Smooth muscle cell (in vitro differentiated cells): ENCODE measurements at regions not wholly inside any gene's neighbourhood (a gene's known extent, or its start where the extent isn't known, plus 50 kb on each side); places are given as distances from the start of the nearest gene placed in this dataset.

Experiments used
- DNase-seq: peaks from one replicate; lab custom pipeline; 2025; ENCODE audit not compliant: unreplicated experiment; lab: John Stamatoyannopoulos, UW
- H2AFZ ChIP-seq: fragments of 200-600 bp; sonication (generic); 2 replicates; pipeline ENCODE4 v1.6.0; 2016; ENCODE audit warnings: antibody characterized with exemption, low read depth, mild to moderate bottlenecking
- H3F3A ChIP-seq: fragments of 200-600 bp; sonication (generic); 2 replicates; pipeline ENCODE4 v1.6.0; 2017; ENCODE audit warnings: antibody characterized with exemption, low read depth
- H3K27ac ChIP-seq: fragments of 200-600 bp; sonication (generic); 2 replicates; pipeline ENCODE4 v1.5.1; 2016; ENCODE audit warnings: low read depth, mild to moderate bottlenecking
- H3K27me3 ChIP-seq: fragments of 200-600 bp; sonication (generic); 2 replicates; pipeline ENCODE4 v1.6.1; 2016; ENCODE audit warnings: low read depth, mild to moderate bottlenecking
- H3K36me3 ChIP-seq: fragments of 200-600 bp; sonication (generic); 2 replicates; pipeline ENCODE4 v1.5.1; 2016; ENCODE audit warnings: low read depth
- H3K4me1 ChIP-seq: fragments of 200-600 bp; sonication (generic); 2 replicates; pipeline ENCODE4 v1.5.1; 2016; ENCODE audit warnings: low read depth
- H3K4me2 ChIP-seq: fragments of 200-600 bp; sonication (generic); 2 replicates; pipeline ENCODE4 v1.6.0; 2016; ENCODE audit warnings: mild to moderate bottlenecking
- H3K4me3 ChIP-seq: fragments of 200-600 bp; sonication (generic); 2 replicates; pipeline ENCODE4 v1.5.1; 2016; ENCODE audit warnings: mild to moderate bottlenecking
- H3K79me2 ChIP-seq: fragments of 200-600 bp; sonication (generic); 2 replicates; pipeline ENCODE4 v1.6.0; 2016; ENCODE audit warnings: low read depth, mild to moderate bottlenecking
- H3K9ac ChIP-seq: fragments of 200-600 bp; sonication (generic); 2 replicates; pipeline ENCODE4 v1.6.0; 2016; ENCODE audit warnings: low read depth
- H3K9me3 ChIP-seq: fragments of 200-600 bp; sonication (generic); replicated peaks from 2 replicates; pipeline ENCODE4 v1.5.1; 2016; ENCODE audit warnings: low read depth
- H4K20me1 ChIP-seq: fragments of 200-600 bp; sonication (generic); 2 replicates; pipeline ENCODE4 v1.6.0; 2016; ENCODE audit warnings: low read depth
- CTCF ChIP-seq: fragments of 200-600 bp; sonication (generic); IDR thresholded peaks from 2 replicates; pipeline ENCODE4 v1.5.1; 2017; ENCODE audit warnings: borderline replicate concordance, mild to moderate bottlenecking, antibody characterized with exemption; ENCODE audit not compliant: insufficient read depth, poor library complexity, severe bottlenecking
- WGBS: methylation state at CpG from one replicate; pipeline ENCODE4 v1.1.7; 2016; ENCODE audit warnings: low lambda C conversion rate; 5-methylcytosine and 5-hydroxymethylcytosine counted together

- TF ChIP-seq CTCF, result no peak
- WGBS, result 95% methylated on average over 4 of the region's 4 CpGs
- H3K4me2 ChIP-seq, result no peak overlapping the region
Measured at GRCh38 chr12:14199455-14200198, 165.9 kb upstream of the ATF7IP start.

GRCh38 chr12:14200598-14200997 lies 164.9 kb upstream of the ATF7IP start:
- Histone ChIP-seq H4K20me1 (no peaks in the 10 kb centered on the region), H3K27ac (no peak overlapping the region), H3K36me3 (no peaks in the 10 kb centered on the region), H3K27me3 (no peaks in the 10 kb centered on the region), H3K9ac (no peak overlapping the region), H2AFZ (no peak overlapping the region), H3K4me3 (no peak overlapping the region), H3K4me2 (no peak overlapping the region), H3K79me2 (no peaks in the 10 kb centered on the region), H3F3A (no peaks in the 10 kb centered on the region), H3K9me3 (no peaks in the 10 kb centered on the region), H3K4me1 (no peaks in the 10 kb centered on the region)
- DNase-seq, result no peak
- WGBS, result 90% methylated on average over 2 of the region's 2 CpGs
- TF ChIP-seq CTCF, result no peak

More at GRCh38 chr12:14199455-14200198, 165.9 kb upstream of the ATF7IP start:
- Histone ChIP-seq H3K9me3 (no peaks in the 10 kb centered on the region), H2AFZ (no peak overlapping the region), H4K20me1 (no peaks in the 10 kb centered on the region), H3K27ac (no peak overlapping the region), H3K27me3 (no peaks in the 10 kb centered on the region), H3K4me3 (no peak overlapping the region), H3K9ac (no peak overlapping the region), H3K36me3 (no peaks in the 10 kb centered on the region), H3K4me1 (no peaks in the 10 kb centered on the region), H3F3A (no peaks in the 10 kb centered on the region), H3K79me2 (no peaks in the 10 kb centered on the region)
- no peak for DNase-seq

GRCh38 chr12:14201291-14201690 lies 164.2 kb upstream of the ATF7IP start:
- Histone ChIP-seq H3K27ac (no peak overlapping the region), H3K4me1 (no peaks in the 10 kb centered on the region), H3K27me3 (no peaks in the 10 kb centered on the region), H3K9ac (no peak overlapping the region), H3K9me3 (no peaks in the 10 kb centered on the region), H3K36me3 (no peaks in the 10 kb centered on the region), H3F3A (no peaks in the 10 kb centered on the region), H3K4me2 (no peak overlapping the region), H3K79me2 (no peaks in the 10 kb centered on the region), H3K4me3 (no peak overlapping the region), H2AFZ (no peak overlapping the region), H4K20me1 (no peaks in the 10 kb centered on the region)
- no peak for TF ChIP-seq CTCF
- 82% methylated on average over 1 of the region's 1 CpG for WGBS
- DNase-seq, result no peak
